ENCODE measurements at regions not wholly inside any gene's neighbourhood (a gene's known extent, or its start where the extent isn't known, plus 50 kb on each side); places are given as distances from the start of the nearest gene placed in this dataset.

DNA sequence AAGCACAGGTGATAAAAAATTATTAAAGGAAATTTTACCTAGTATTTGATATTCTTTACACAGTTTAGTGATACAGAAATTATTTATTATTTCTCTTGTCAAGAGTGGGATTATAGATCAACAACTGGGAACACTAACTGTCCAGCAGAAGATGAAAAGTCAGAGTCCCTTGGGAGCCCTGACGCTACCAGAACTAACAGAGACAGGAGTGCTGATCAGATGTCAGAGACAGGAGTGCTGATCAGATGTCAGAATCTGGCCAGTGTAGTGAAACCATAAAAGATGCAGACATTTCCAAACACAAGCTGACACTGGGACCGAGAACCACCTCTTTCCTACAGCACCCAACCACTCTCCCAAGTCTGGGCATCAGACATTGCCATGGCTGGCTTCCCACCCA lies 828.2 kb downstream of the TNS3 start:
- TF ChIP-seq, protein P1, sequence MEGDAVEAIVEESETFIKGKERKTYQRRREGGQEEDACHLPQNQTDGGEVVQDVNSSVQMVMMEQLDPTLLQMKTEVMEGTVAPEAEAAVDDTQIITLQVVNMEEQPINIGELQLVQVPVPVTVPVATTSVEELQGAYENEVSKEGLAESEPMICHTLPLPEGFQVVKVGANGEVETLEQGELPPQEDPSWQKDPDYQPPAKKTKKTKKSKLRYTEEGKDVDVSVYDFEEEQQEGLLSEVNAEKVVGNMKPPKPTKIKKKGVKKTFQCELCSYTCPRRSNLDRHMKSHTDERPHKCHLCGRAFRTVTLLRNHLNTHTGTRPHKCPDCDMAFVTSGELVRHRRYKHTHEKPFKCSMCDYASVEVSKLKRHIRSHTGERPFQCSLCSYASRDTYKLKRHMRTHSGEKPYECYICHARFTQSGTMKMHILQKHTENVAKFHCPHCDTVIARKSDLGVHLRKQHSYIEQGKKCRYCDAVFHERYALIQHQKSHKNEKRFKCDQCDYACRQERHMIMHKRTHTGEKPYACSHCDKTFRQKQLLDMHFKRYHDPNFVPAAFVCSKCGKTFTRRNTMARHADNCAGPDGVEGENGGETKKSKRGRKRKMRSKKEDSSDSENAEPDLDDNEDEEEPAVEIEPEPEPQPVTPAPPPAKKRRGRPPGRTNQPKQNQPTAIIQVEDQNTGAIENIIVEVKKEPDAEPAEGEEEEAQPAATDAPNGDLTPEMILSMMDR (IDR thresholded peaks at IDR 0.05 in 2 of 3, conservative IDR thresholded peaks at IDR 0.05 in 1 of 3; ENCODE audit: borderline replicate concordance in 1 of 3, insufficient read depth in 1 of 3, low read depth in 2 of 3, low read length in 2 of 3): no peak
- TF ChIP-seq EZH2 (IDR thresholded peaks at IDR 0.05) (no peak), POLR2AphosphoS5 (IDR thresholded peaks at IDR 0.05; ENCODE audit: low read depth, low read length) (no peak)
